D721Med (cell line): ENCODE measurements at regions not wholly inside any gene's neighbourhood (a gene's known extent, or its start where the extent isn't known, plus 50 kb on each side); places are given as distances from the start of the nearest gene placed in this dataset.

ENCODE experiments used
- DNase-seq: peaks from one replicate; pipeline ENCODE4 v3.0.0; 2011; ENCODE audit warnings: low spot score; ENCODE audit not compliant: insufficient read length
- FAIRE-seq: peaks from 2 replicates; lab custom pipeline; 2011; peaks lifted over from hg19 to GRCh38; lab: Jason Lieb, UNC
- CTCF ChIP-seq: IDR thresholded peaks from 2 replicates; pipeline ENCODE4 v1.5.1; 2012; ENCODE audit warnings: mild to moderate bottlenecking, control low read depth; ENCODE audit not compliant: insufficient read depth; ENCODE audit errors: missing control alignments

GRCh38 chr12:11568155-11568761 lies 81.2 kb upstream of the ETV6 start:
- TF ChIP-seq CTCF: no peak
- DNase-seq: no peak
- FAIRE-seq: peak; percentile 35

GRCh38 chr12:11568762-11569478 lies 80.6 kb upstream of the ETV6 start:
- no peak for TF ChIP-seq CTCF
- DNase-seq: no peak
- FAIRE-seq: no peak

- no peak for TF ChIP-seq CTCF
- DNase-seq (no peak), FAIRE-seq (no peak)
These were observed 79.8 kb upstream of the ETV6 start for GRCh38 chr12:11569716-11570115.

- DNase-seq (no peak), FAIRE-seq (no peak)
- TF ChIP-seq CTCF: no peak
These were observed 75.6 kb upstream of the ETV6 start for GRCh38 chr12:11573880-11574279.

- FAIRE-seq: no peak
- TF ChIP-seq CTCF: no peak
- no peak for DNase-seq
These were observed 73.4 kb upstream of the ETV6 start for GRCh38 chr12:11576104-11576503.

- DNase-seq (no peak), FAIRE-seq (no peak)
- TF ChIP-seq CTCF: no peak
These were observed 71.7 kb upstream of the ETV6 start for GRCh38 chr12:11577658-11578260.
